GM10248 (cell line): ENCODE measurements at regions not wholly inside any gene's neighbourhood (a gene's known extent, or its start where the extent isn't known, plus 50 kb on each side); places are given as distances from the start of the nearest gene placed in this dataset.

Source experiments
- CTCF ChIA-PET: fragments of 300-600 bp; sonication (Branson Sonifier 250); formaldehyde crosslinking; extraction: SDS; loops from one replicate; lab custom pipeline; 2021; ENCODE audit warnings: antibody characterized with exemption; lab: Yijun Ruan, JAX
- POLR2A ChIA-PET: fragments of 350-650 bp; sonication (Branson Sonifier 250); formaldehyde crosslinking; extraction: SDS; loops from one replicate; lab custom pipeline; 2020; ENCODE audit warnings: antibody characterized with exemption; lab: Yijun Ruan, JAX
- DNase-seq: peaks from one replicate; pipeline ENCODE4 v3.0.0; 2012; ENCODE audit errors: extremely low spot score
- CTCF ChIP-seq: IDR thresholded peaks from 2 replicates; pipeline ENCODE4 v1.5.1; 2012; ENCODE audit warnings: mild to moderate bottlenecking, low read depth; ENCODE audit errors: extremely low read depth, missing control alignments, control extremely low read depth

- no peak for TF ChIP-seq CTCF
- POLR2A ChIA-PET = no interaction called here
- DNase-seq = no peak
- CTCF ChIA-PET = interaction anchor here (1.2 kb wide), 1 partner anchor 10 kb away, joined by 3 read pairs; no protein-coding TSS in a partner anchor
These were observed 386.3 kb downstream of the ZIC1 start for GRCh38 chr3:147795418-147795817.

GRCh38 chr3:147797095-147797494 lies 387.9 kb downstream of the ZIC1 start:
- no peak for DNase-seq

GRCh38 chr3:147799601-147800000 lies 390.4 kb downstream of the ZIC1 start:
- no peak for DNase-seq
- TF ChIP-seq CTCF = no peak
- ChIA-PET POLR2A (no interaction called here), CTCF (interaction anchor here (1.5 kb wide), 1 partner anchor 10 kb away, joined by 4 read pairs; no protein-coding TSS in a partner anchor)

More at GRCh38 chr3:147797095-147797494, 387.9 kb downstream of the ZIC1 start:
- ChIA-PET POLR2A (no interaction called here), CTCF (interaction anchor here (1.2 kb wide), 1 partner anchor 12 kb away, joined by 3 read pairs; no protein-coding TSS in a partner anchor)
- no peak for TF ChIP-seq CTCF

- no peak for DNase-seq
- ChIA-PET CTCF (no interaction called here), POLR2A (no interaction called here)
- no peak for TF ChIP-seq CTCF
These were observed 398.6 kb downstream of the ZIC1 start for GRCh38 chr3:147807776-147808175.

GRCh38 chr3:147809206-147809605 lies 400.0 kb downstream of the ZIC1 start:
- ChIA-PET CTCF (interaction anchor here (1.1 to 1.2 kb wide), 2 partner anchors 13 to 16 kb away, joined by 3 to 4 read pairs; no protein-coding TSS in a partner anchor), POLR2A (no interaction called here)
- TF ChIP-seq CTCF = no peak
- DNase-seq = no peak

- CTCF ChIA-PET = no interaction called here
These were observed 403.2 kb downstream of the ZIC1 start for GRCh38 chr3:147812186-147812911.

More at GRCh38 chr3:147812186-147812911, 403.2 kb downstream of the ZIC1 start:
- no peak for TF ChIP-seq CTCF
- POLR2A ChIA-PET = no interaction called here
- DNase-seq = no peak
